DOHH2 (cell line): ENCODE measurements at regions not wholly inside any gene's neighbourhood (a gene's known extent, or its start where the extent isn't known, plus 50 kb on each side); places are given as distances from the start of the nearest gene placed in this dataset.

Source experiments
- H3F3A ChIP-seq: fragments of 200-600 bp; sonication (generic), shearing (Covaris generic); 2 replicates; pipeline ENCODE4 v1.6.0; 2016; ENCODE audit warnings: antibody characterized with exemption, mild to moderate bottlenecking; ENCODE audit not compliant: control insufficient read depth, insufficient read depth
- H3K27ac ChIP-seq: fragments of 200-600 bp; sonication (generic); 2 replicates; pipeline ENCODE4 v1.5.1; 2014; ENCODE audit warnings: low read depth, mild to moderate bottlenecking, low read length, moderate library complexity
- H3K27me3 ChIP-seq: fragments of 200-600 bp; sonication (generic); 2 replicates; pipeline ENCODE4 v1.6.1; 2014; ENCODE audit warnings: mild to moderate bottlenecking, low read length, mixed read lengths; ENCODE audit not compliant: control insufficient read depth
- H3K36me3 ChIP-seq: fragments of 200-600 bp; sonication (generic); 2 replicates; pipeline ENCODE4 v1.6.1; 2014; ENCODE audit warnings: mild to moderate bottlenecking, low read length, moderate library complexity, mixed read lengths; ENCODE audit not compliant: control insufficient read depth
- H3K4me1 ChIP-seq: fragments of 200-600 bp; sonication (generic); 2 replicates; pipeline ENCODE4 v1.6.1; 2014; ENCODE audit warnings: mild to moderate bottlenecking, low read length, mixed read lengths; ENCODE audit not compliant: control insufficient read depth
- H3K4me2 ChIP-seq: fragments of 200-600 bp; sonication (generic); 2 replicates; pipeline ENCODE4 v1.6.0; 2014; ENCODE audit warnings: mild to moderate bottlenecking, low read length, moderate library complexity
- H3K4me3 ChIP-seq: fragments of 200-600 bp; sonication (generic); 2 replicates; pipeline ENCODE4 v1.5.1; 2014; ENCODE audit warnings: mild to moderate bottlenecking, low read length, mixed read lengths
- H3K79me2 ChIP-seq: fragments of 200-600 bp; sonication (generic); 2 replicates; pipeline ENCODE4 v1.6.1; 2014; ENCODE audit warnings: mild to moderate bottlenecking, low read length, mixed read lengths; ENCODE audit not compliant: control insufficient read depth
- H3K9me2 ChIP-seq: fragments of 200-600 bp; sonication (generic); replicated peaks from 2 replicates; pipeline ENCODE4 v1.6.1; 2014; ENCODE audit warnings: mild to moderate bottlenecking, low read length, mixed read lengths; ENCODE audit not compliant: control insufficient read depth
- H3K9me3 ChIP-seq: fragments of 200-600 bp; sonication (generic); 2 replicates; pipeline ENCODE4 v1.6.1; 2014; ENCODE audit warnings: antibody characterized with exemption, low read length, mixed read lengths; ENCODE audit not compliant: control insufficient read depth, insufficient read depth
- H4K20me1 ChIP-seq: fragments of 200-600 bp; sonication (generic); 2 replicates; pipeline ENCODE4 v1.6.0; 2014; ENCODE audit warnings: low read depth, mild to moderate bottlenecking, antibody characterized with exemption, low read length, moderate library complexity; ENCODE audit not compliant: control insufficient read depth, insufficient read depth
- EZH2phosphoT487 ChIP-seq: fragments of 200-600 bp; sonication (generic); IDR thresholded peaks from 2 replicates; pipeline ENCODE4 v1.6.1; 2017; ENCODE audit warnings: borderline replicate concordance, mild to moderate bottlenecking, antibody characterized with exemption, low read length, moderate library complexity, mixed read lengths
- TF ChIP-seq, protein P1 (sequence below): fragments of 200-600 bp; sonication (generic); IDR thresholded peaks from one replicate; pipeline ENCODE4 v1.5.1; 2014; ENCODE audit warnings: antibody characterized with exemption, mild to moderate bottlenecking, low read depth, low read length; ENCODE audit not compliant: poor library complexity, severe bottlenecking

DNA sequence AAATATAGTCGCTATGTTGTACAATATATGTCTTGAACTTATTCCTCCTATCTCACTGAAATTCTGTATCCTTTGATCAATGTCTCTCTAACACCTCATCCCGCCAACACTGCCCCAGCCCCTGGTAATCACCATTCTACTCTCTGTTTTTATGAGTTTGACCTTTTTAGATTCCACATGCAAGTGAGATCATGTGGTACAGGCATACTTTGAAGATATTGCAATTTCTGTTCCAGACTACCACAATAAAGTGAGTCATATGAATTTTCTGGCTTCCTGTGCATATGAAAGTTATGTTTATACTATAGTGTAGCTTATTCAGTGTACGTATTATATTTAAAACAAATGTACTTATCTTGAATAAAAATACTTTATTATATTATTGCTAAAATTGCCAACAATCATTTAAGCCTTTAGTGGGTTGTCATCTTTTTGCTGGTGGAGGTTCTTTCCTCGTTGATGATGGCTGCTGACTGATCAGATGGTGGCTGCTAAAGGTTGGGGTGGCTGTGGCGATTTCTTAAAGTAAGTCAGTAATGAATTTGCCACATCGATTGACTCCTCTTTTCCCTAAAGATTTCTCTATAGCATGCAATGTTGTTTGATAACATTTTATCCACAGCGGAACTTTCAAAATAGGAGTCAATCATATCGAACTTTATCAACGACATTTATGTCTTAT, 257.2 kb downstream of the NFKBIZ start:
- no peaks in the 10 kb centered on the region; the same call in 1 of the 2 replicates for H3K9me3 ChIP-seq
- no peak overlapping the region for H3K4me3 ChIP-seq
- H3F3A ChIP-seq: no peaks in the 10 kb centered on the region
- H3K4me2 ChIP-seq: no peak overlapping the region
- H3K9me2 ChIP-seq: no peaks in the 10 kb centered on the region
- H3K79me2 ChIP-seq: no peaks in the 10 kb centered on the region
- H3K36me3 ChIP-seq: no peaks in the 10 kb centered on the region
- H3K27ac ChIP-seq: no peak overlapping the region
- no peaks in the 10 kb centered on the region for H4K20me1 ChIP-seq
- no peaks in the 10 kb centered on the region for H3K27me3 ChIP-seq
- H3K4me1 ChIP-seq: no peaks in the 10 kb centered on the region
- TF ChIP-seq EZH2phosphoT487: no peak
- TF ChIP-seq, protein P1, sequence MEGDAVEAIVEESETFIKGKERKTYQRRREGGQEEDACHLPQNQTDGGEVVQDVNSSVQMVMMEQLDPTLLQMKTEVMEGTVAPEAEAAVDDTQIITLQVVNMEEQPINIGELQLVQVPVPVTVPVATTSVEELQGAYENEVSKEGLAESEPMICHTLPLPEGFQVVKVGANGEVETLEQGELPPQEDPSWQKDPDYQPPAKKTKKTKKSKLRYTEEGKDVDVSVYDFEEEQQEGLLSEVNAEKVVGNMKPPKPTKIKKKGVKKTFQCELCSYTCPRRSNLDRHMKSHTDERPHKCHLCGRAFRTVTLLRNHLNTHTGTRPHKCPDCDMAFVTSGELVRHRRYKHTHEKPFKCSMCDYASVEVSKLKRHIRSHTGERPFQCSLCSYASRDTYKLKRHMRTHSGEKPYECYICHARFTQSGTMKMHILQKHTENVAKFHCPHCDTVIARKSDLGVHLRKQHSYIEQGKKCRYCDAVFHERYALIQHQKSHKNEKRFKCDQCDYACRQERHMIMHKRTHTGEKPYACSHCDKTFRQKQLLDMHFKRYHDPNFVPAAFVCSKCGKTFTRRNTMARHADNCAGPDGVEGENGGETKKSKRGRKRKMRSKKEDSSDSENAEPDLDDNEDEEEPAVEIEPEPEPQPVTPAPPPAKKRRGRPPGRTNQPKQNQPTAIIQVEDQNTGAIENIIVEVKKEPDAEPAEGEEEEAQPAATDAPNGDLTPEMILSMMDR: no peak

DNA sequence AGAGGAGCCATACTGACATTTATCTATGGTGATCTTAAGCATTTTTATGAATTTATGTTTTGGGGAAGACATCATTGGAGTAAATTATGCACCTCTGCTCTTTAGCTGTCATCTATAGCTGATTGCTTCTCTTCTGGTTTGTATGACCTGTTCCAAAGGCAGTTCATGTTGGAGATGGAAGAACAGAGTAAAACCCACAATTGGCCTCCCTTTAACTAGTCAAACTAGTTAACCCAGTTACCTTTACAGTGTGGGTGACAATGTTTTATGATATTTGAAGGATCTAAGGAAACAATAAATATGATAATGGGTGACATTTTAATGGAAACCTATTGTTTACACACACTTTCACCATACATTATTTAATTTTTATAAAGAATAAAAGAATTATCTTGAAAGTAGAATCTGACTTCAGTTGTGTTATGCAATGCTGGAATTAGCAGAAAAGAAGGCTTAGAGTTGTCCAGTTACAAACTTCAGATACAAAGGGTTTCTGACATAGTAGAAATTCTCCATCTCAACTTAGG, 263.5 kb downstream of the NFKBIZ start:
- TF ChIP-seq EZH2phosphoT487: no peak
- TF ChIP-seq, protein P1: no peak
- no peaks in the 10 kb centered on the region for H4K20me1 ChIP-seq
- no peaks in the 10 kb centered on the region for H3K79me2 ChIP-seq
- no peaks in the 10 kb centered on the region for H3K4me1 ChIP-seq
- H3F3A ChIP-seq: no peaks in the 10 kb centered on the region
- no peaks in the 10 kb centered on the region for H3K9me2 ChIP-seq
- H3K4me3 ChIP-seq: no peak overlapping the region
- no peak overlapping the region for H3K27ac ChIP-seq
- H3K9me3 ChIP-seq: no peaks in the 10 kb centered on the region; the same call in 1 of the 2 replicates
- no peak overlapping the region for H3K4me2 ChIP-seq
- no peaks in the 10 kb centered on the region for H3K27me3 ChIP-seq
- no peaks in the 10 kb centered on the region for H3K36me3 ChIP-seq

DNA sequence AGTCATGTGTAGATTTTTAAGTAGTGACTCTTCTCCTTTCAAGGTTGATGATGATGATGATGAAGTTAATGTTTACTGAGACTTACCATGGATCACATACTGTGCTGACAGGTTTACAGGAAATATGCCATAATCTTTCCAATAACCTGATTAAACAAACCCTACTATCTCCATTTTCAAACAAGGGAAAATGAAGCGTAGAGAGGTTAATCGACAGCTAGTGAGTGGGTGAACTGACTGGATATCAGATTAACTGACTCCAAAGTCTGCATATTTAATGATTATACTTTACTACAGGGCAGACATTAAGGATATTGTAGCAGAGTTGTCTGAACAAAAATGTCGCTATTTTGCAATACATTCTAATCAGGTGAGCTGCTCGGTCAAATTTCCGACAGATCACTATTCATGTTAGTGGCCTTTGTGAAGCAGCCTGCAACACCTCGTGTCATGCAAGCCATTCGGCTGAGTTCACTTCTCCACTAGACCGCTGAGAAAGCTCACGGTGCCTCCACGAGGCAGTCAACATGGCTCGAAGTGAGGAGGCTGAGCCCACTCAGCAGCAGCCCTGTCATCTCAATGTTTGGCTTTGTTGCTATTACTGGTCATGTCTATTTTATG, 264.2 kb downstream of the NFKBIZ start:
- Histone ChIP-seq H3F3A (no peaks in the 10 kb centered on the region), H3K9me3 (no peaks in the 10 kb centered on the region), H3K9me2 (no peaks in the 10 kb centered on the region), H3K4me3 (no peak overlapping the region), H4K20me1 (no peaks in the 10 kb centered on the region), H3K36me3 (no peaks in the 10 kb centered on the region), H3K27me3 (no peaks in the 10 kb centered on the region), H3K79me2 (no peaks in the 10 kb centered on the region), H3K27ac (no peak overlapping the region), H3K4me1 (no peaks in the 10 kb centered on the region), H3K4me2 (no peak overlapping the region)
- TF ChIP-seq, protein P1: no peak
- no peak for TF ChIP-seq EZH2phosphoT487
